GM12878 (cell line): ENCODE measurements at regions not wholly inside any gene's neighbourhood (a gene's known extent, or its start where the extent isn't known, plus 50 kb on each side); places are given as distances from the start of the nearest gene placed in this dataset.

Experiments
- ATAC-seq: fragments of 200-7000 bp; cut with Tn5 transposase; 3 replicates; pipeline ENCODE4 v1.9.1; 2020; ENCODE audit warnings: mild to moderate bottlenecking, moderate library complexity
- BruUV-seq: library from RNA; stranded (reverse); fragments of 400-500 nt; replicated peaks from 2 replicates; lab custom pipeline; 2021; lab: Mats Ljungman, UMichigan
- CTCF ChIA-PET: fragments of 300-600 bp; sonication (Branson Sonifier 250); formaldehyde crosslinking; extraction: SDS; loops from one replicate; lab custom pipeline; 2021; ENCODE audit warnings: inconsistent platforms; lab: Yijun Ruan, JAX
- POLR2A ChIA-PET: fragments of 350-600 bp; formaldehyde crosslinking; extraction: SDS; loops from one replicate; lab custom pipeline; 2021; ENCODE audit warnings: inconsistent platforms; lab: Charles Lee
- RAD21 ChIA-PET: fragments of 300-600 bp; sonication (Branson Sonifier 250); formaldehyde crosslinking; loops from one replicate; lab custom pipeline; 2023; ENCODE audit warnings: antibody characterized with exemption; ENCODE audit not compliant: unreplicated experiment; lab: Charles Lee
- SMC1A ChIA-PET: fragments of 300-600 bp; sonication (Branson Sonifier 250); formaldehyde crosslinking; loops from one replicate; lab custom pipeline; 2023; ENCODE audit not compliant: unreplicated experiment, uncharacterized antibody; lab: Charles Lee
- DNase-seq: peaks from one replicate; pipeline ENCODE4 v3.0.0-alpha.2; 2011; ENCODE audit warnings: low read depth, low spot score
- FAIRE-seq: peaks from 3 replicates; lab custom pipeline; 2011; peaks lifted over from hg19 to GRCh38; lab: Jason Lieb, UNC
- H2AFZ ChIP-seq: 2 replicates; pipeline ENCODE4 v1.6.0; 2011; ENCODE audit warnings: low read depth, low read length, control low read depth; ENCODE audit not compliant: control insufficient read depth
- H3K27ac ChIP-seq: 2 replicates; pipeline ENCODE4 v1.5.1; 2011; ENCODE audit warnings: control low read depth; ENCODE audit not compliant: control insufficient read depth, insufficient read depth
- H3K27me3 ChIP-seq, 2 experiments: replicated peaks in 1 of 2; 2 replicates each; pipeline versions ENCODE4 v1.6.0 to v1.6.1; 2011; ENCODE audit warnings: low read length in 1 of 2; ENCODE audit not compliant: control insufficient read depth in 2 of 2, insufficient read depth in 2 of 2
- H3K36me3 ChIP-seq, 2 experiments: 2 replicates each; pipeline ENCODE4 v1.5.1; 2011; ENCODE audit warnings: low read length in 1 of 2; ENCODE audit not compliant: control insufficient read depth in 2 of 2, insufficient read depth in 2 of 2
- H3K4me1 ChIP-seq: 2 replicates; pipeline ENCODE4 v1.6.1; 2011; ENCODE audit warnings: mild to moderate bottlenecking, low read length, moderate library complexity, mixed read lengths; ENCODE audit not compliant: control insufficient read depth, insufficient read depth
- H3K4me2 ChIP-seq: 2 replicates; pipeline ENCODE4 v1.6.0; 2011; ENCODE audit warnings: control low read depth; ENCODE audit not compliant: control insufficient read depth, insufficient read depth
- H3K4me3 ChIP-seq: fragments of 200-600 bp; sonication (generic); 2 replicates; pipeline ENCODE4 v1.5.1; 2016
- H3K79me2 ChIP-seq: 2 replicates; pipeline ENCODE4 v1.6.0; 2011; ENCODE audit warnings: low read length; ENCODE audit not compliant: control insufficient read depth, insufficient read depth
- H3K9ac ChIP-seq: 2 replicates; pipeline ENCODE4 v1.8.0; 2011; ENCODE audit warnings: low read length, control low read depth, mixed read lengths; ENCODE audit not compliant: control insufficient read depth, insufficient read depth
- H3K9me3 ChIP-seq: replicated peaks from 3 replicates; pipeline ENCODE4 v1.5.1; 2011; ENCODE audit warnings: mild to moderate bottlenecking, low read length; ENCODE audit not compliant: control insufficient read depth, insufficient read depth
- H4K20me1 ChIP-seq: 2 replicates; pipeline ENCODE4 v1.6.0; 2011; ENCODE audit not compliant: control insufficient read depth, insufficient read depth
- CEBPB ChIP-seq, 2 experiments: fragments of 150-350 bp in 1 of 2; IDR thresholded peaks; 2 replicates each; pipeline ENCODE4 v1.6.1; 2012 to 2014; ENCODE audit warnings: low read depth in 2 of 2, low read length in 2 of 2, borderline replicate concordance in 1 of 2, inconsistent platforms in 1 of 2
- CHD2 ChIP-seq: IDR thresholded peaks from 2 replicates; pipeline ENCODE4 v1.6.1; 2011; ENCODE audit warnings: low read depth, low read length, improper control_type of control experiment, borderline replicate concordance
- IRF3 ChIP-seq: fragments of 450-650 bp; IDR thresholded peaks from 2 replicates; pipeline ENCODE4 v1.6.1; 2014; ENCODE audit warnings: mild to moderate bottlenecking
- NRF1 ChIP-seq: conservative IDR thresholded peaks from 2 replicates; pipeline ENCODE4 v1.6.1; 2011; ENCODE audit warnings: mild to moderate bottlenecking, low read depth, low read length, improper control_type of control experiment
- RAD21 ChIP-seq: IDR thresholded peaks from 2 replicates; pipeline ENCODE4 v1.6.1; 2011; ENCODE audit warnings: mild to moderate bottlenecking, low read depth, low read length, moderate library complexity; ENCODE audit not compliant: insufficient read depth
- SRF ChIP-seq, 2 experiments: IDR thresholded peaks; 2 replicates each; pipeline ENCODE4 v1.6.1; 2011; ENCODE audit warnings: low read depth in 2 of 2, low read length in 2 of 2, mild to moderate bottlenecking in 1 of 2, moderate library complexity in 1 of 2
- TARDBP ChIP-seq: IDR thresholded peaks from 2 replicates; pipeline ENCODE4 v1.6.1; 2016; ENCODE audit warnings: borderline replicate concordance
- WRNIP1 ChIP-seq: IDR thresholded peaks from 2 replicates; pipeline ENCODE4 v1.6.1; 2011; ENCODE audit warnings: low read depth, low read length, improper control_type of control experiment, borderline replicate concordance
- whole genome bisulfite sequencing: methylation state at CpG from one replicate; pipeline ENCODE4 v1.1.6; 2016; ENCODE audit warnings: low lambda C conversion rate; ENCODE audit not compliant: insufficient replicate concordance, insufficient coverage; ENCODE audit errors: missing lambda C conversion rate; 5-methylcytosine and 5-hydroxymethylcytosine counted together
- in situ Hi-C: fragments of 300-500 bp; cut with MboI; formaldehyde crosslinking; loops from 9 replicates; pipeline ENCODE4 v1.14.3; 2018; ENCODE audit warnings: mixed read lengths
- intact Hi-C: fragments of 100-400 bp; cut with micrococcal nuclease; formaldehyde crosslinking; loops from one replicate; pipeline ENCODE4 v1.14.2; 2022; ENCODE audit not compliant: unreplicated experiment
- TF ChIP-seq, protein P1 (sequence below): fragments of 450-650 bp; IDR thresholded peaks from 2 replicates; pipeline ENCODE4 v1.6.1; 2016; ENCODE audit warnings: mild to moderate bottlenecking, moderate library complexity, borderline replicate concordance
- TF ChIP-seq, protein P2 (sequence below): IDR thresholded peaks from 2 replicates; pipeline ENCODE4 v1.6.1; 2012; ENCODE audit warnings: low read length, inconsistent platforms
- TF ChIP-seq, protein P3 (sequence below): fragments of 450-650 bp; IDR thresholded peaks from 2 replicates; pipeline ENCODE4 v1.6.1; 2017; ENCODE audit warnings: low read depth, mild to moderate bottlenecking, moderate library complexity

DNA sequence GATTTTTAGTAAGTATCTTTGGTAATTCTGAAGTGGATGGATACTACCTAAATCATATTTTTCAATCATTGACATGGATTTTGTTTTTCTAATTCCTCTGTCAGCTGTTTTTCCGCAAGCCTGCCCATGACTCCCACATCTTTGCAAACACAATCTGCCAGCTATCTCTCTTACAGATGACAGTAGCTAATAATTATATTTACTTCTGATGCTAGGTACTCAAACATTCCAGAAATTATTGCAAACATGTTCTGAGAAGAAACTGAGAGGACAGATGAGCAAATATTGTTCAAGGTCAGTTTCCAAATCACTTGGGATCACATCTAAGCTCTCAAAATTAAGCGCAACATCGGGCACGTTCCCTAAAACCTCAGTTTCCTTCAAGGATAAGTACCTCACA is 270.0 kb upstream of the CDH19 start (continued):
- TF ChIP-seq, protein P1, sequence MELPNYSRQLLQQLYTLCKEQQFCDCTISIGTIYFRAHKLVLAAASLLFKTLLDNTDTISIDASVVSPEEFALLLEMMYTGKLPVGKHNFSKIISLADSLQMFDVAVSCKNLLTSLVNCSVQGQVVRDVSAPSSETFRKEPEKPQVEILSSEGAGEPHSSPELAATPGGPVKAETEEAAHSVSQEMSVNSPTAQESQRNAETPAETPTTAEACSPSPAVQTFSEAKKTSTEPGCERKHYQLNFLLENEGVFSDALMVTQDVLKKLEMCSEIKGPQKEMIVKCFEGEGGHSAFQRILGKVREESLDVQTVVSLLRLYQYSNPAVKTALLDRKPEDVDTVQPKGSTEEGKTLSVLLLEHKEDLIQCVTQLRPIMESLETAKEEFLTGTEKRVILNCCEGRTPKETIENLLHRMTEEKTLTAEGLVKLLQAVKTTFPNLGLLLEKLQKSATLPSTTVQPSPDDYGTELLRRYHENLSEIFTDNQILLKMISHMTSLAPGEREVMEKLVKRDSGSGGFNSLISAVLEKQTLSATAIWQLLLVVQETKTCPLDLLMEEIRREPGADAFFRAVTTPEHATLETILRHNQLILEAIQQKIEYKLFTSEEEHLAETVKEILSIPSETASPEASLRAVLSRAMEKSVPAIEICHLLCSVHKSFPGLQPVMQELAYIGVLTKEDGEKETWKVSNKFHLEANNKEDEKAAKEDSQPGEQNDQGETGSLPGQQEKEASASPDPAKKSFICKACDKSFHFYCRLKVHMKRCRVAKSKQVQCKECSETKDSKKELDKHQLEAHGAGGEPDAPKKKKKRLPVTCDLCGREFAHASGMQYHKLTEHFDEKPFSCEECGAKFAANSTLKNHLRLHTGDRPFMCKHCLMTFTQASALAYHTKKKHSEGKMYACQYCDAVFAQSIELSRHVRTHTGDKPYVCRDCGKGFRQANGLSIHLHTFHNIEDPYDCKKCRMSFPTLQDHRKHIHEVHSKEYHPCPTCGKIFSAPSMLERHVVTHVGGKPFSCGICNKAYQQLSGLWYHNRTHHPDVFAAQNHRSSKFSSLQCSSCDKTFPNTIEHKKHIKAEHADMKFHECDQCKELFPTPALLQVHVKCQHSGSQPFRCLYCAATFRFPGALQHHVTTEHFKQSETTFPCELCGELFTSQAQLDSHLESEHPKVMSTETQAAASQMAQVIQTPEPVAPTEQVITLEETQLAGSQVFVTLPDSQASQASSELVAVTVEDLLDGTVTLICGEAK, result no peak

DNA sequence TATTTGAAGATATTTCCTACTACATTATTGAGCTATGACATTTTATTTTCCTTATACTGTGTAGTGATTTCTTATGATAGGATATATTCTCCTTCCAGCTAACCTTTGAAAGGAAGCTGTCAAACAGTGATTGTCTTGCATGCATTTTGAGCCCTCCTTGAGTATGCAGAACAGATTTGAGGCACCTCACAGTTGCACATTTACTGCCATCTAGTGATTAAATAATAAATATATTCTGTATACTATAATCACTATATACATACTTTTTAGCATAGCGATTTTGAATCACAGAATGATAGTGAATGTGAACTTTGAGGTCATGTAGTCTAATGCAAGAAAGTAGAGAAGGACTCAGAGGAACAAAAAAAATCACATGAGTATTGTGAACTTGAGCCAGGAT is 268.4 kb upstream of the CDH19 start:
- H3K79me2 ChIP-seq, result no peaks in the 10 kb centered on the region
- POLR2A ChIA-PET, result no interaction called here
- SMC1A ChIA-PET, result no interaction called here
- H3K27me3 ChIP-seq, result no peaks in the 10 kb centered on the region
- CTCF ChIA-PET, result interaction anchor here (1.3 kb wide), 1 partner anchor 324 kb away, joined by 6 read pairs; no protein-coding TSS in a partner anchor
- no peak overlapping the region for H3K4me2 ChIP-seq
- in situ Hi-C loops, result no loop called here
- DNase-seq, result no peak
- RAD21 ChIA-PET, result no interaction called here
- H3K9ac ChIP-seq, result no peak overlapping the region
- no peak for FAIRE-seq
- no peak overlapping the region for H3K4me3 ChIP-seq
- no peaks in the 10 kb centered on the region for H4K20me1 ChIP-seq
- ATAC-seq, result peak; percentile 54; the same call in 2 of the 3 replicates
- H3K9me3 ChIP-seq, result no peaks in the 10 kb centered on the region
- H3K27ac ChIP-seq, result no peak overlapping the region
- BruUV-seq, result no TSS peak
- H2AFZ ChIP-seq, result no peak overlapping the region
- no peaks in the 10 kb centered on the region for H3K4me1 ChIP-seq
- H3K36me3 ChIP-seq, result no peaks in the 10 kb centered on the region
- intact Hi-C loops, result loop anchor here (5.0 kb wide), 1 partner anchor 310 kb away; no protein-coding TSS in a partner anchor
- WGBS, result 0% methylated on average over 1 of the region's 1 CpG
- TF ChIP-seq IRF3 (no peak), CEBPB (IDR thresholded peaks at IDR 0.05; ENCODE audit: borderline replicate concordance in 1 of 2, low read depth in 2 of 2, low read length in 2 of 2) (no peak), WRNIP1 (no peak), SRF (IDR thresholded peaks at IDR 0.05; ENCODE audit: low read depth in 2 of 2, low read length in 2 of 2) (no peak), CHD2 (no peak), NRF1 (no peak), RAD21 (peak; percentile 21; the same call in 1 of the 2 replicates), TARDBP (no peak)
- TF ChIP-seq, protein P2, sequence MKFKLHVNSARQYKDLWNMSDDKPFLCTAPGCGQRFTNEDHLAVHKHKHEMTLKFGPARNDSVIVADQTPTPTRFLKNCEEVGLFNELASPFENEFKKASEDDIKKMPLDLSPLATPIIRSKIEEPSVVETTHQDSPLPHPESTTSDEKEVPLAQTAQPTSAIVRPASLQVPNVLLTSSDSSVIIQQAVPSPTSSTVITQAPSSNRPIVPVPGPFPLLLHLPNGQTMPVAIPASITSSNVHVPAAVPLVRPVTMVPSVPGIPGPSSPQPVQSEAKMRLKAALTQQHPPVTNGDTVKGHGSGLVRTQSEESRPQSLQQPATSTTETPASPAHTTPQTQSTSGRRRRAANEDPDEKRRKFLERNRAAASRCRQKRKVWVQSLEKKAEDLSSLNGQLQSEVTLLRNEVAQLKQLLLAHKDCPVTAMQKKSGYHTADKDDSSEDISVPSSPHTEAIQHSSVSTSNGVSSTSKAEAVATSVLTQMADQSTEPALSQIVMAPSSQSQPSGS, result no peak
- TF ChIP-seq, protein P3, sequence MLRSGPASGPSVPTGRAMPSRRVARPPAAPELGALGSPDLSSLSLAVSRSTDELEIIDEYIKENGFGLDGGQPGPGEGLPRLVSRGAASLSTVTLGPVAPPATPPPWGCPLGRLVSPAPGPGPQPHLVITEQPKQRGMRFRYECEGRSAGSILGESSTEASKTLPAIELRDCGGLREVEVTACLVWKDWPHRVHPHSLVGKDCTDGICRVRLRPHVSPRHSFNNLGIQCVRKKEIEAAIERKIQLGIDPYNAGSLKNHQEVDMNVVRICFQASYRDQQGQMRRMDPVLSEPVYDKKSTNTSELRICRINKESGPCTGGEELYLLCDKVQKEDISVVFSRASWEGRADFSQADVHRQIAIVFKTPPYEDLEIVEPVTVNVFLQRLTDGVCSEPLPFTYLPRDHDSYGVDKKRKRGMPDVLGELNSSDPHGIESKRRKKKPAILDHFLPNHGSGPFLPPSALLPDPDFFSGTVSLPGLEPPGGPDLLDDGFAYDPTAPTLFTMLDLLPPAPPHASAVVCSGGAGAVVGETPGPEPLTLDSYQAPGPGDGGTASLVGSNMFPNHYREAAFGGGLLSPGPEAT, result no peak
